ENCODE measurements at regions not wholly inside any gene's neighbourhood (a gene's known extent, or its start where the extent isn't known, plus 50 kb on each side); places are given as distances from the start of the nearest gene placed in this dataset.

- TF ChIP-seq CTCF (IDR thresholded peaks at IDR 0.05; ENCODE audit: extremely low read depth in 1 of 2, insufficient read depth in 1 of 2, low read depth in 1 of 2, low read length in 2 of 2) (no peak), POLR2A (IDR thresholded peaks at IDR 0.05; ENCODE audit: low read depth, low read length) (no peak), EZH2 (IDR thresholded peaks at IDR 0.05; ENCODE audit: borderline replicate concordance, low read depth, low read length, severe bottlenecking) (no peak)
Observed at GRCh38 chr2:164221473-164221872, 399.8 kb downstream of the GRB14 start.

All from endothelial cell of umbilical vein (primary cell).